Suprapubic skin (tissue), 3 donors: ENCODE measurements at regions not wholly inside any gene's neighbourhood (a gene's known extent, or its start where the extent isn't known, plus 50 kb on each side); places are given as distances from the start of the nearest gene placed in this dataset.

Source experiments
- CTCF ChIP-seq, 2 donors: fragments of 200-600 bp in 1 of 2; fragments of 450-650 bp in 1 of 2; sonication (generic) in 1 of 2; IDR thresholded peaks; one replicate each; pipeline ENCODE4 v1.5.1; 2016 to 2019; ENCODE audit warnings: antibody characterized with exemption in 2 of 2, mild to moderate bottlenecking in 1 of 2, moderate library complexity in 1 of 2
- POLR2A ChIP-seq, 2 donors: fragments of 450-650 bp; IDR thresholded peaks; one replicate each; pipeline ENCODE4 v1.6.1; 2017; ENCODE audit warnings: antibody characterized with exemption in 2 of 2, mild to moderate bottlenecking in 2 of 2, moderate library complexity in 2 of 2

- TF ChIP-seq POLR2A (IDR thresholded peaks at IDR 0.05) (no peak), CTCF (IDR thresholded peaks at IDR 0.05) (no peak)
Observed at GRCh38 chr12:91562476-91562875, 379.9 kb upstream of the DCN start.
